ENCODE measurements at regions not wholly inside any gene's neighbourhood (a gene's known extent, or its start where the extent isn't known, plus 50 kb on each side); places are given as distances from the start of the nearest gene placed in this dataset.

DNA sequence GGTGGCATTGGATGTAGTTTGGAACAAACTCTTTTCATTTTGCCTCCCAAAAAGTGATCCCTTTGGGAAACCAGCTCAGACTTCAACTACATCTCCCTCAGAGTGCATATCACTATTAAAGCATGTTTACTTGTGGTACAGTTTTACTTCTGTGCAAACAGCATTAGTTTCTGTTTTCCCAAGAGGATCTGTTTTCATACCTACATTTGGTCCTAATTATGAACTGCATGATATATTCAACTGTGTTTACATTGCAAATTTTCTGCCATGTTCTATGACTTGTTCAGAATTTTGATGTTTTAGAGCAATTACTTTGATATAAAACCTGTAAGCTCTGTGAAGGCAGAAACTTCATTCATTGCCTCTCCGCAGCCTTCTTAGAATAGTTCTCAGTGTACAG is 681.5 kb upstream of the ACO1 start:
- TF ChIP-seq, protein P1, sequence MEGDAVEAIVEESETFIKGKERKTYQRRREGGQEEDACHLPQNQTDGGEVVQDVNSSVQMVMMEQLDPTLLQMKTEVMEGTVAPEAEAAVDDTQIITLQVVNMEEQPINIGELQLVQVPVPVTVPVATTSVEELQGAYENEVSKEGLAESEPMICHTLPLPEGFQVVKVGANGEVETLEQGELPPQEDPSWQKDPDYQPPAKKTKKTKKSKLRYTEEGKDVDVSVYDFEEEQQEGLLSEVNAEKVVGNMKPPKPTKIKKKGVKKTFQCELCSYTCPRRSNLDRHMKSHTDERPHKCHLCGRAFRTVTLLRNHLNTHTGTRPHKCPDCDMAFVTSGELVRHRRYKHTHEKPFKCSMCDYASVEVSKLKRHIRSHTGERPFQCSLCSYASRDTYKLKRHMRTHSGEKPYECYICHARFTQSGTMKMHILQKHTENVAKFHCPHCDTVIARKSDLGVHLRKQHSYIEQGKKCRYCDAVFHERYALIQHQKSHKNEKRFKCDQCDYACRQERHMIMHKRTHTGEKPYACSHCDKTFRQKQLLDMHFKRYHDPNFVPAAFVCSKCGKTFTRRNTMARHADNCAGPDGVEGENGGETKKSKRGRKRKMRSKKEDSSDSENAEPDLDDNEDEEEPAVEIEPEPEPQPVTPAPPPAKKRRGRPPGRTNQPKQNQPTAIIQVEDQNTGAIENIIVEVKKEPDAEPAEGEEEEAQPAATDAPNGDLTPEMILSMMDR (IDR thresholded peaks at IDR 0.05) = no peak
- no peak for TF ChIP-seq POLR2A (IDR thresholded peaks at IDR 0.05)
